ENCODE measurements at regions not wholly inside any gene's neighbourhood (a gene's known extent, or its start where the extent isn't known, plus 50 kb on each side); places are given as distances from the start of the nearest gene placed in this dataset.

DNA sequence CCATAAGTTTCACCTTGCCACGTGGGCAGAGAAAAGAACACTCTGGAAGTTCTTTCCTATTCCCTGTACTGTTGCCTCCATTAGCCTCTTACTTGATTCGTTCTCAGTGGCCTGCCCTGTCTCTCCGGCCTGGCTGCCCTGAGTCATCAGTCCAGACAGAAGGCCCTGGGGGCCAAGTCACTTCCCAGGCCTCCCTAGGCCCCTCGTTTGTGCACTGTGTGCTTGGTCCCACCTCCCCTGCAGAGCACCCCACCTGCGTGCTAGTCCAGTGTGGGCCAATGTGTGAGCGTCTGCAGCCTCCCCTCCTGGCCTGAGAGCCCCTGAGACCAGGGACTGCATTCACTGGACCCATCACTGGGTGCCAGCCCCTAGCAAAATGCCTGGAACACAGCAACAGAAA is 191.2 kb upstream of the RREB1 start:
- Histone ChIP-seq H3K9me3 (no peaks in the 10 kb centered on the region), H3K4me3 (no peak overlapping the region), H3K36me3 (ENCODE audit: insufficient read depth in 1 of 2, low read depth in 1 of 2) (no peaks in the 10 kb centered on the region), H3K27ac (peak overlapping the region; percentile 69), H3K27me3 (ENCODE audit: insufficient read depth in 3 of 3, low read length in 2 of 3) (no peaks in the 10 kb centered on the region), H3K4me1 (peaks cover 42% of the 10 kb centered on the region)
- TF ChIP-seq, protein P1, sequence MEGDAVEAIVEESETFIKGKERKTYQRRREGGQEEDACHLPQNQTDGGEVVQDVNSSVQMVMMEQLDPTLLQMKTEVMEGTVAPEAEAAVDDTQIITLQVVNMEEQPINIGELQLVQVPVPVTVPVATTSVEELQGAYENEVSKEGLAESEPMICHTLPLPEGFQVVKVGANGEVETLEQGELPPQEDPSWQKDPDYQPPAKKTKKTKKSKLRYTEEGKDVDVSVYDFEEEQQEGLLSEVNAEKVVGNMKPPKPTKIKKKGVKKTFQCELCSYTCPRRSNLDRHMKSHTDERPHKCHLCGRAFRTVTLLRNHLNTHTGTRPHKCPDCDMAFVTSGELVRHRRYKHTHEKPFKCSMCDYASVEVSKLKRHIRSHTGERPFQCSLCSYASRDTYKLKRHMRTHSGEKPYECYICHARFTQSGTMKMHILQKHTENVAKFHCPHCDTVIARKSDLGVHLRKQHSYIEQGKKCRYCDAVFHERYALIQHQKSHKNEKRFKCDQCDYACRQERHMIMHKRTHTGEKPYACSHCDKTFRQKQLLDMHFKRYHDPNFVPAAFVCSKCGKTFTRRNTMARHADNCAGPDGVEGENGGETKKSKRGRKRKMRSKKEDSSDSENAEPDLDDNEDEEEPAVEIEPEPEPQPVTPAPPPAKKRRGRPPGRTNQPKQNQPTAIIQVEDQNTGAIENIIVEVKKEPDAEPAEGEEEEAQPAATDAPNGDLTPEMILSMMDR (IDR thresholded peaks at IDR 0.05): no peak
- ATAC-seq: peak; percentile 37 to 68 (median 56)
- intact Hi-C loops (cut with DNase I): no loop called here
- 42 to 65% (median 46%) methylated on average over 6 of the region's 6 CpGs for WGBS, 3 donors
- peak; percentile 29 to 66 for DNase-seq

DNA sequence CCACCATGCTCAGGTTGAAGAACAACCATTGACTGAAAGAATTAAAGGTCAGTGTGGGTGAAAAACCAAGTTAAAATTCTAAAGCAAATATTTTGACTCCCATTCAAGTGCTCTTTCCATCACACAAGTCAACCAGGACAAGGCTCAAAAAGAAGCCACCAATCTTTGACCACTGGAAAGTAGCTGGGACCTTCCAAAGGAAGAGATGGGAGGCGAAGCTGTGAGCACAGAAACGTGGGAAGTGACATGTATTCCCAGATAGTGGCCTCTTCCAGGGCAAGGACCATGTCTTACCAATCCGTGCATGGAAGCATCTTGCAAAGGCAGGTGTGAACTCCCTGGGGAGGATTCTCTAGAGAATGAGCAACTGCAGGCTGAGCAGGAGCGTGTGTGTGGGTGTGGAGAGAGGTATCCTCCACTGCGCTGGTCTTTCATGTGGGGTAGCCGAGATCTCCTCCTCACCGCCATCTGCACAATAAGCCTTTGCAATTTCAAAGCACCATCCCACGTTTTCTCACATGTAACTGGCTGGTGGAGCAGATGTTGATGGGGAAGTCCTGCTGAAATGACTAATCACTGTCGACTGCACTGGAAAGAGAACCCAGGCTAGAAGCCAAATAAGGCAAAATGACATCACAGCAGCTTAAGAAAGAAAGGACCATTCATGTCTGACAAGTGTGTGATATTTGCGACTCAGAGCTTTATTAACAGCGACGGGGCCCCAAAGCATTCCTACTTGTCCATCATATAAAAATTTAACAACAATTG is 189.4 kb upstream of the RREB1 start:
- WGBS, 3 donors: 31 to 57% (median 35%) methylated on average over 12 of the region's 12 CpGs
- TF ChIP-seq, protein P1 (IDR thresholded peaks at IDR 0.05): no peak
- ATAC-seq: peak; percentile 56 to 65 (median 62)
- H3K4me1 ChIP-seq: peaks cover 46% of the 10 kb centered on the region
- intact Hi-C loops (cut with DNase I): no loop called here
- DNase-seq: no peak
- H3K27ac ChIP-seq: peak overlapping the region; percentile 69
- no peaks in the 10 kb centered on the region for H3K36me3 ChIP-seq (ENCODE audit: insufficient read depth in 1 of 2, low read depth in 1 of 2)
- H3K4me3 ChIP-seq: no peak overlapping the region
- H3K9me3 ChIP-seq: no peaks in the 10 kb centered on the region
- H3K27me3 ChIP-seq (ENCODE audit: insufficient read depth in 3 of 3, low read length in 2 of 3): no peaks in the 10 kb centered on the region

DNA sequence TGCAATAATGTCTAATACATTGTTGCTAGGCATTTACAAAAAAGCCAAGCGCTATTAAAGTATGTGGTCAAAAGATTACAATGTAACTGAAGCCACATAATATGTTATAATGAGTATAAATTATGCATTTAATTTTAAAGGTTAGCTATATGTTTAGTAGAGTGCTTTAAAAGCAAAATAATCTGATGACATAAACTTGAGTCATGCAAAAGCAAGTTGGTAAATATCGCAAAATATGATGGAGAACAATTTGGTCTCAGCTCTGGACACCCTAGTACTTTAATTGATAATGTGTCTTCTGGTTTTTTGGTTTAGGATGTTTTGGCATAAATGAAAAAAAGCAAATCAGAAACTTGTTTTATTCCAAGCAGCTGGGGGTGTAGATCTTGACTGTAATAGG is 188.6 kb upstream of the RREB1 start:
- Histone ChIP-seq H3K27me3 (ENCODE audit: insufficient read depth in 3 of 3, low read length in 2 of 3) (no peaks in the 10 kb centered on the region), H3K9me3 (no peaks in the 10 kb centered on the region), H3K36me3 (ENCODE audit: insufficient read depth in 1 of 2, low read depth in 1 of 2) (no peaks in the 10 kb centered on the region), H3K27ac (peak overlapping the region; percentile 21), H3K4me1 (peaks cover 50% of the 10 kb centered on the region), H3K4me3 (no peak overlapping the region)
- DNase-seq (no peak), ATAC-seq (no peak)
- 95 to 97% (median 96%) methylated on average over 2 of the region's 2 CpGs for WGBS, 3 donors
- TF ChIP-seq, protein P1 (IDR thresholded peaks at IDR 0.05): no peak
- intact Hi-C loops (cut with DNase I): no loop called here

DNA sequence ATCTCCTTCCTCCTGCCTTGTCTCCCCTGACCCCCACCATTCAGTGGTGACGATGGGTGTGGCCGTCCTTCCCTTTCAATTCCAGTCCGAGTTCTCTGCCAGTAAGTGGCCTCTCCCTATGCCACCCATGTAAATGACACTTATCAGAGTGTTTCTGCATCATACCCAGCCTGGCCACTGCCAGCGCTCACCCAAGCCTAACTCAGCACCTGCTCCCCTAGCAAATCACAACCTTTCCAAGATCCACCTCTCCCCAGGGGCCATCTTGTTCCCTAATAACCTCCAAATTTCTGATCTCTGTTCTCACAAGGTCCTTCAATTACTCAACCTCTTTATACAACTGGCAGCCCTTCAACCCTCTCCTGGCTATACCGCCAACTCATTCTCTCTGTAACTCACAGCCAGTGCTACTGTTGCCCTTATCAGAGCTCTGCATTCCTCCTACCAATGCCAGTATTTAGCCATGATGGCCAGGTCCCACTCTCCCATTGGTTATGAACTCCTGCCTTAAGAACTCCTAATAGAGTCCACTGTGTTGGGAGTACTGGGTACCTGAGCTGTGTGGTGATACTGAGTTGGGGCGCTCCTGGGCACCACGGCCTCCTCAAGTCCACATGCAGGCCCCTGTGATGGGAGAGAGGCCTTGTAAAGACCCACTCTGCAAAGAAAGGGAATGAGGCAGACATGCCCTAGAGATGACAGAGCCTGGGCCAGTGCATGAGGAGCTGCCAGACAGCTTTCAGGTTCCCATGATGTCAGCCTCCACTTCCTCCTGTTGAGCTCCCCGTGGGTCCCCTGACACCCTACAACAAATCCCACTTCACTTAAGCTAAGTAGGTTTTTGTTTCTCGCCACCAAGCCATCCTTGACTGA is 187.4 kb upstream of the RREB1 start:
- Histone ChIP-seq H3K9me3 (no peaks in the 10 kb centered on the region), H3K4me1 (peaks cover 54% of the 10 kb centered on the region), H3K4me3 (no peak overlapping the region), H3K36me3 (ENCODE audit: insufficient read depth in 1 of 2, low read depth in 1 of 2) (no peaks in the 10 kb centered on the region), H3K27me3 (ENCODE audit: insufficient read depth in 3 of 3, low read length in 2 of 3) (no peaks in the 10 kb centered on the region), H3K27ac (peak overlapping the region; percentile 77)
- ATAC-seq: peak in 2 of 4 donors; percentile 32 to 51
- WGBS, 3 donors: 54 to 67% (median 55%) methylated on average over 9 of the region's 9 CpGs
- intact Hi-C loops (cut with DNase I): loop anchor here (10.0 kb wide), 3 partner anchors 124 to 314 kb away; no protein-coding TSS in a partner anchor
- no peak for DNase-seq
- TF ChIP-seq, protein P1 (IDR thresholded peaks at IDR 0.05): no peak
